Heart left ventricle (tissue), 16 donors: ENCODE measurements at regions not wholly inside any gene's neighbourhood (a gene's known extent, or its start where the extent isn't known, plus 50 kb on each side); places are given as distances from the start of the nearest gene placed in this dataset.

Source experiments
- ATAC-seq, 4 donors: fragments of 200-7000 bp; cut with Tn5 transposase; one replicate each; pipeline ENCODE4 v1.9.1; 2020 to 2022; ENCODE audit warnings: moderate library complexity in 4 of 4, mild to moderate bottlenecking in 3 of 4, moderate number of reproducible peaks in 1 of 4
- DNase-seq, 5 donors: peaks; one replicate each; pipeline ENCODE4 v3.0.0-alpha.2; 2020
- H3K27ac ChIP-seq, 12 donors: fragments of 200-600 bp; sonication (generic) in 4 of 12; one replicate each; pipeline versions ENCODE4 v1.5.0 to v1.8.0; 2016 to 2022; ENCODE audit warnings: mild to moderate bottlenecking in 2 of 12
- H3K27me3 ChIP-seq, 9 donors: fragments of 200-600 bp; sonication (generic) in 2 of 9; one replicate each; pipeline versions ENCODE4 v1.5.1 to v1.8.0; 2016 to 2022; ENCODE audit warnings: mild to moderate bottlenecking in 3 of 9
- H3K36me3 ChIP-seq, 9 donors: fragments of 200-600 bp; sonication (generic) in 2 of 9; one replicate each; pipeline versions ENCODE4 v1.5.0 to v1.8.0; 2018 to 2022; ENCODE audit warnings: mild to moderate bottlenecking in 2 of 9
- H3K4me1 ChIP-seq, 12 donors: fragments of 200-600 bp; sonication (generic) in 4 of 12; one replicate each; pipeline versions ENCODE4 v1.5.0 to v1.8.0; 2016 to 2022; ENCODE audit warnings: mild to moderate bottlenecking in 3 of 12
- H3K4me3 ChIP-seq, 12 donors: fragments of 200-600 bp; sonication (generic) in 4 of 12; one replicate each; pipeline versions ENCODE4 v1.5.0 to v1.8.0; 2017 to 2022; ENCODE audit warnings: mild to moderate bottlenecking in 9 of 12, moderate library complexity in 4 of 12
- H3K9me3 ChIP-seq, 12 donors: fragments of 200-600 bp; sonication (generic) in 4 of 12; one replicate each; pipeline versions ENCODE4 v1.5.0 to v1.8.0; 2016 to 2022; ENCODE audit warnings: mild to moderate bottlenecking in 1 of 12
- CTCF ChIP-seq, 12 donors: fragments of 200-600 bp; sonication (generic) in 4 of 12; IDR thresholded peaks; one replicate each; pipeline versions ENCODE4 v1.5.0 to v1.8.0; 2018 to 2022; ENCODE audit warnings: antibody characterized with exemption in 12 of 12, mild to moderate bottlenecking in 5 of 12
- POLR2A ChIP-seq, 2 donors: fragments of 450-650 bp; IDR thresholded peaks; one replicate each; pipeline ENCODE4 v1.6.1; 2017; ENCODE audit warnings: antibody characterized with exemption in 2 of 2, mild to moderate bottlenecking in 2 of 2, moderate library complexity in 2 of 2
- whole genome bisulfite sequencing, 4 donors: extraction: QIAGEN DNeasy Blood & Tissue Kit in 2 of 4; methylation state at CpG; one replicate each; pipeline versions ENCODE4 v1.1.5 to v1.1.7; 2013 to 2018; 5-methylcytosine and 5-hydroxymethylcytosine counted together
- intact Hi-C, 10 donors: fragments of 100-400 bp; cut with DNase I; formaldehyde crosslinking; loops; one replicate each; pipeline versions ENCODE4 v1.11.1 to v1.14.2; 2022
- donor health status: ischemic (EF 13 %, LVEDD 7.1; RV severe dilation, severe dysfunction).
- donor health status: healthy with polysubstance abuse.
- donor health status: DM: no; HTN: yes; CAD: no.
- donor health status: DM: no; HTN: no; CAD: no.
- donor health status: ischemic (EF 25% LVEDD 6.9; RV normal size, moderate dysfunction).
- donor health status: ischemic (EF 25% LVEDD 5.7; RV mildly dilated, moderate dysfunction).
- donor health status: healthy.
- donor health status: DM: yes; HTN: yes; CAD: no.
- donor health status: ischemic (EF 35%, LVEDD 5.7; RV mildly dilated, moderate dysfunction).
- donor health status: nonischemic (EF 11% LVEDD 7.7; RV severe dilation, severe dysfunction).
- donor health status: DM: yes; HTN: yes; CAD: no.
- donor health status: PGD.
- donor health status: ischemic (EF 29% LVEDD 5.4; RV normal size, mild dysfunction).
- donor health status: nonischemic (EF 23%, LVEDD 6.1; RV moderate dilation, normal function).

GRCh38 chr10:4434516-4435071 lies 391.4 kb upstream of the AKR1E2 start:
- no peak overlapping the region for H3K27ac ChIP-seq
- DNase-seq (no peak), ATAC-seq (no peak)
- TF ChIP-seq CTCF (IDR thresholded peaks at IDR 0.05): no peak
- TF ChIP-seq POLR2A (IDR thresholded peaks at IDR 0.05): no peak
- no peak overlapping the region for H3K4me3 ChIP-seq
- no peaks in the 10 kb centered on the region for H3K9me3 ChIP-seq
- no peaks in the 10 kb centered on the region for H3K4me1 ChIP-seq
- H3K36me3 ChIP-seq: no peaks in the 10 kb centered on the region
- 93 to 98% (median 95%) methylated on average over 3 of the region's 3 CpGs for WGBS, 4 donors
- H3K27me3 ChIP-seq: no peaks in the 10 kb centered on the region
- intact Hi-C loops: no loop called here

- 72 to 93% (median 84%) methylated on average over 3 of the region's 3 CpGs for WGBS, 4 donors
- intact Hi-C loops: no loop called here
- no peaks in the 10 kb centered on the region for H3K9me3 ChIP-seq
- no peak overlapping the region for H3K4me3 ChIP-seq
- ATAC-seq (no peak), DNase-seq (no peak)
- no peaks in the 10 kb centered on the region for H3K4me1 ChIP-seq
- no peak overlapping the region for H3K27ac ChIP-seq
- no peaks in the 10 kb centered on the region for H3K27me3 ChIP-seq
- H3K36me3 ChIP-seq: no peaks in the 10 kb centered on the region
- TF ChIP-seq POLR2A (IDR thresholded peaks at IDR 0.05) (no peak), CTCF (IDR thresholded peaks at IDR 0.05) (no peak)
Observed at GRCh38 chr10:4434105-4434504, 391.9 kb upstream of the AKR1E2 start.

GRCh38 chr10:4431114-4431863 lies 394.7 kb upstream of the AKR1E2 start:
- WGBS, 4 donors: 93 to 94% (median 93%) methylated on average over 11 of the region's 11 CpGs
- Histone ChIP-seq H3K27me3 (no peaks in the 10 kb centered on the region), H3K27ac (no peak overlapping the region), H3K4me1 (peaks cover 0 to 11% (median 0%) of the 10 kb centered on the region in 12 donors), H3K9me3 (no peaks in the 10 kb centered on the region), H3K4me3 (no peak overlapping the region), H3K36me3 (no peaks in the 10 kb centered on the region)
- ATAC-seq: no peak
- DNase-seq: no peak
- TF ChIP-seq POLR2A (IDR thresholded peaks at IDR 0.05) (no peak), CTCF (IDR thresholded peaks at IDR 0.05) (no peak)
- intact Hi-C loops: no loop called here

GRCh38 chr10:4429571-4429970 lies 396.4 kb upstream of the AKR1E2 start:
- DNase-seq (no peak), ATAC-seq (no peak)
- TF ChIP-seq POLR2A (IDR thresholded peaks at IDR 0.05) (no peak), CTCF (IDR thresholded peaks at IDR 0.05) (no peak)
- Histone ChIP-seq H3K4me3 (no peak overlapping the region), H3K9me3 (no peaks in the 10 kb centered on the region), H3K27me3 (no peaks in the 10 kb centered on the region), H3K27ac (no peak overlapping the region), H3K4me1 (peaks cover 0 to 11% (median 0%) of the 10 kb centered on the region in 12 donors), H3K36me3 (no peaks in the 10 kb centered on the region)
- 76 to 85% (median 83%) methylated on average over 9 of the region's 9 CpGs for WGBS, 4 donors
- intact Hi-C loops: loop anchor here in 1 of 10 donors (10.0 kb wide), 1 partner anchor 55 kb away; no protein-coding TSS in a partner anchor
